CD14-positive monocyte (primary cell): ENCODE measurements at regions not wholly inside any gene's neighbourhood (a gene's known extent, or its start where the extent isn't known, plus 50 kb on each side); places are given as distances from the start of the nearest gene placed in this dataset.

Experiments used
- DNase-seq, 3 donors: peaks; one replicate each; pipeline ENCODE4 v3.0.0-alpha.2; 2011 to 2022
- H2AFZ ChIP-seq: 2 replicates; pipeline ENCODE4 v1.6.0; 2012; ENCODE audit warnings: mild to moderate bottlenecking, low read depth, low read length, inconsistent platforms; ENCODE audit not compliant: insufficient read depth, poor library complexity, severe bottlenecking
- H3K27ac ChIP-seq, 2 donors: 1 replicate in 1 of 2; 2 replicates in 1 of 2; pipeline ENCODE4 v1.5.1; 2012 to 2013; ENCODE audit warnings: low read length in 2 of 2, control low read depth in 1 of 2, inconsistent platforms in 1 of 2, low read depth in 1 of 2, mild to moderate bottlenecking in 1 of 2
- H3K27me3 ChIP-seq, 2 donors: one replicate each; pipeline versions ENCODE4 v1.6.0 to v1.6.1; 2011 to 2013; ENCODE audit warnings: low read length in 2 of 2; ENCODE audit not compliant: control insufficient read depth in 2 of 2, insufficient read depth in 2 of 2
- H3K36me3 ChIP-seq, 2 donors: replicated peaks in 1 of 2; 1 replicate in 1 of 2; 2 replicates in 1 of 2; pipeline versions ENCODE4 v1.5.1 to v1.6.1; 2012 to 2013; ENCODE audit warnings: low read length in 2 of 2, control low read depth in 1 of 2, inconsistent platforms in 1 of 2, mild to moderate bottlenecking in 1 of 2; ENCODE audit not compliant: insufficient read depth in 2 of 2, control insufficient read depth in 1 of 2
- H3K4me1 ChIP-seq, 2 donors: 1 replicate in 1 of 2; 2 replicates in 1 of 2; pipeline versions ENCODE4 v1.5.1 to v1.6.1; 2012 to 2013; ENCODE audit warnings: low read length in 2 of 2, control low read depth in 1 of 2, inconsistent platforms in 1 of 2, mild to moderate bottlenecking in 1 of 2, moderate library complexity in 1 of 2; ENCODE audit not compliant: insufficient read depth in 2 of 2, control insufficient read depth in 1 of 2
- H3K4me2 ChIP-seq: replicated peaks from 2 replicates; pipeline ENCODE3; 2012; ENCODE audit warnings: low read length, moderate library complexity, mild to moderate bottlenecking; ENCODE audit not compliant: poor library complexity, severe bottlenecking; ENCODE audit errors: extremely low read depth
- H3K4me3 ChIP-seq, 3 experiments: fragments of 200-600 bp in 1 of 3; sonication (generic) in 1 of 3; replicated peaks in 1 of 3; 1 replicate in 2 of 3; 2 replicates in 1 of 3; pipeline ENCODE4 v1.5.1; 2011 to 2013; ENCODE audit warnings: low read length in 3 of 3, mild to moderate bottlenecking in 3 of 3, control low read depth in 2 of 3, low read depth in 2 of 3, inconsistent platforms in 1 of 3, moderate library complexity in 1 of 3
- H3K79me2 ChIP-seq: 2 replicates; pipeline ENCODE4 v1.6.0; 2012; ENCODE audit warnings: mild to moderate bottlenecking, control low read depth, inconsistent platforms, low read length, moderate library complexity; ENCODE audit not compliant: insufficient read depth
- H3K9ac ChIP-seq: 2 replicates; pipeline ENCODE4 v1.6.0; 2017; ENCODE audit warnings: low read length, mild to moderate bottlenecking; ENCODE audit not compliant: insufficient read depth, poor library complexity, severe bottlenecking
- H3K9me3 ChIP-seq, 2 donors: replicated peaks in 1 of 2; 1 replicate in 1 of 2; 2 replicates in 1 of 2; pipeline versions ENCODE4 v1.5.1 to v1.6.1; 2012 to 2013; ENCODE audit warnings: low read length in 2 of 2, control low read depth in 1 of 2; ENCODE audit not compliant: control insufficient read depth in 1 of 2, insufficient read depth in 1 of 2
- H4K20me1 ChIP-seq: 2 replicates; pipeline ENCODE4 v1.6.0; 2012; ENCODE audit warnings: mild to moderate bottlenecking, low read length, control low read depth, moderate library complexity; ENCODE audit not compliant: insufficient read depth
- H3K27ac Mint-ChIP-seq, 7 donors: one replicate each; pipeline ENCODE4 v1.8.0; 2020; ENCODE audit warnings: mild to moderate bottlenecking in 7 of 7, mixed read lengths in 7 of 7, moderate library complexity in 6 of 7, inconsistent platforms in 2 of 7
- H3K27me3 Mint-ChIP-seq, 3 donors: one replicate each; pipeline ENCODE4 v1.8.0; 2021 to 2022; ENCODE audit warnings: low read depth in 3 of 3, mild to moderate bottlenecking in 3 of 3, mixed read lengths in 3 of 3, moderate library complexity in 3 of 3, inconsistent platforms in 1 of 3
- H3K36me3 Mint-ChIP-seq, 2 donors: one replicate each; pipeline ENCODE4 v1.8.0; 2020; ENCODE audit warnings: mixed read lengths in 2 of 2, inconsistent platforms in 1 of 2, mild to moderate bottlenecking in 1 of 2
- H3K4me1 Mint-ChIP-seq: one replicate; pipeline ENCODE4 v1.8.0; 2020; ENCODE audit warnings: mild to moderate bottlenecking, mixed read lengths
- H3K4me3 Mint-ChIP-seq, 2 donors: one replicate each; pipeline ENCODE4 v1.8.0; 2020; ENCODE audit warnings: mild to moderate bottlenecking in 2 of 2, mixed read lengths in 2 of 2, moderate library complexity in 1 of 2
- H3K9me3 Mint-ChIP-seq, 7 donors: one replicate each; pipeline ENCODE4 v1.8.0; 2020 to 2022; ENCODE audit warnings: mixed read lengths in 7 of 7, mild to moderate bottlenecking in 6 of 7, moderate library complexity in 6 of 7, inconsistent platforms in 2 of 7
- WGBS: methylation state at CpG from one replicate; pipeline ENCODE4 v1.1.5; 2013; ENCODE audit warnings: missing lambda C conversion rate; ENCODE audit not compliant: insufficient coverage; 5-methylcytosine and 5-hydroxymethylcytosine counted together
- intact Hi-C, 2 donors: fragments of 100-400 bp; cut with micrococcal nuclease; formaldehyde crosslinking; loops; one replicate each; pipeline versions ENCODE4 v1.15.0 to v1.15.1; 2023
- TF ChIP-seq, protein P1 (sequence below): fragments of 200-600 bp; IDR thresholded peaks from one replicate; pipeline ENCODE4 v1.8.0; 2022; ENCODE audit warnings: antibody characterized with exemption, mild to moderate bottlenecking

DNA sequence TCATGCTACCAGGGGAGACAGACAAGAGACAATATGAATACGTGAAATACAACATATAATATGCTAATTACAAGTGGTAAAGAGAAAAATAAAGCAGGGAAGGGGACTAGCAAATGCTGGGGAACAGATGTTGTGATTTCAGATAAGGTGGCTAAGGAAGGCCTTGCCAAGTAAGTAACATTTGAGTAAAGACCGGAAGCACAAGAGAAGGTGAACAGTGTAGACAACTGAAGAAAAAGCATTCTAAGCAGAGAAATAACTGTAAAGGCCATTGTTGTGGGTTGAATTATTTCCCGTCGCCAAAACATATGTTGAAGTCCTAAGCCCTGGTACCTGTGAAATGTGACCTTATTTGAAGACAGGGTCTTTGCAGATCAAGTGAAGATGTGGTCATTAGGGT is 63.7 kb upstream of the EED start:
- no peaks in the 10 kb centered on the region for H3K36me3 ChIP-seq
- TF ChIP-seq, protein P1, sequence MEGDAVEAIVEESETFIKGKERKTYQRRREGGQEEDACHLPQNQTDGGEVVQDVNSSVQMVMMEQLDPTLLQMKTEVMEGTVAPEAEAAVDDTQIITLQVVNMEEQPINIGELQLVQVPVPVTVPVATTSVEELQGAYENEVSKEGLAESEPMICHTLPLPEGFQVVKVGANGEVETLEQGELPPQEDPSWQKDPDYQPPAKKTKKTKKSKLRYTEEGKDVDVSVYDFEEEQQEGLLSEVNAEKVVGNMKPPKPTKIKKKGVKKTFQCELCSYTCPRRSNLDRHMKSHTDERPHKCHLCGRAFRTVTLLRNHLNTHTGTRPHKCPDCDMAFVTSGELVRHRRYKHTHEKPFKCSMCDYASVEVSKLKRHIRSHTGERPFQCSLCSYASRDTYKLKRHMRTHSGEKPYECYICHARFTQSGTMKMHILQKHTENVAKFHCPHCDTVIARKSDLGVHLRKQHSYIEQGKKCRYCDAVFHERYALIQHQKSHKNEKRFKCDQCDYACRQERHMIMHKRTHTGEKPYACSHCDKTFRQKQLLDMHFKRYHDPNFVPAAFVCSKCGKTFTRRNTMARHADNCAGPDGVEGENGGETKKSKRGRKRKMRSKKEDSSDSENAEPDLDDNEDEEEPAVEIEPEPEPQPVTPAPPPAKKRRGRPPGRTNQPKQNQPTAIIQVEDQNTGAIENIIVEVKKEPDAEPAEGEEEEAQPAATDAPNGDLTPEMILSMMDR, result no peak
- H3K27ac ChIP-seq, result peak overlapping the region in 1 of 2 donors; percentile 67
- Mint-ChIP-seq H3K27me3 (peaks cover 0 to 4% (median 0%) of the 10 kb centered on the region in 3 donors), H3K27ac (peak overlapping the region in 1 of 7 donors; percentile 57), H3K9me3 (peaks cover 0 to 1% (median 0%) of the 10 kb centered on the region in 7 donors), H3K4me1 (no peaks in the 10 kb centered on the region), H3K36me3 (peaks cover 0 to 3% of the 10 kb centered on the region in 2 donors), H3K4me3 (no peak overlapping the region)
- H3K4me1 ChIP-seq, result peaks cover 78 to 82% of the 10 kb centered on the region in 2 donors
- DNase-seq, result no peak
- H3K27me3 ChIP-seq, result no peaks in the 10 kb centered on the region
- no peaks in the 10 kb centered on the region for H3K79me2 ChIP-seq
- no peaks in the 10 kb centered on the region for H3K9me3 ChIP-seq
- WGBS, result 14% methylated on average over 3 of the region's 4 CpGs
- H3K4me3 ChIP-seq, result peak overlapping the region in 1 of 3 experiments; percentile 47
- intact Hi-C loops, result no loop called here
- H3K4me2 ChIP-seq, result peak overlapping the region; percentile 52
- H3K9ac ChIP-seq, result no peak overlapping the region
- peak overlapping the region; percentile 45 for H2AFZ ChIP-seq
- H4K20me1 ChIP-seq, result no peaks in the 10 kb centered on the region

DNA sequence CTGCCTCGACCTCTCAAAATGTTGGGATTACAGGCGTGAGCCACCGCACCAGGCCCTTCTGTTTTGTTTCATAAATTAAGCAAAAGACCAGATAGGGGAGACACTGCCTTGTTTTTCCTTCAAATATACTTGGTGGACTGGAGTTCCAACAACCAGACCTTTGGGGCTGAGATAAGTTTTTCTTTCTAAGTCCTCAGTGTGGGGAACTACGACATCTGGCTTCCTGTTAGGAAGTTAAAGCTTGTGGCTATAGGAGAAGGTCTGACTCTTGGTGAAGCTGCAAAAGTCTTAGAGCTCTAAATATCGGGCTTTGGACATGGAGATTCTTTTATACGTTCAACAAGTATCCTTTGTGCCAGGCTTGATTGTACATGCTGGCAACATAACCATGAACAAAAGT is 64.1 kb upstream of the EED start:
- H3K4me3 ChIP-seq, result peak overlapping the region in 1 of 3 experiments; percentile 47
- Mint-ChIP-seq H3K27me3 (peaks cover 0 to 4% (median 0%) of the 10 kb centered on the region in 3 donors), H3K36me3 (peaks cover 0 to 3% of the 10 kb centered on the region in 2 donors), H3K9me3 (peaks cover 0 to 1% (median 0%) of the 10 kb centered on the region in 7 donors), H3K4me3 (peak overlapping the region in 1 of 2 donors; percentile 34), H3K4me1 (no peaks in the 10 kb centered on the region), H3K27ac (peak overlapping the region in 3 of 7 donors; percentile 40 to 84 (median 57))
- H3K9me3 ChIP-seq, result no peaks in the 10 kb centered on the region
- H3K27ac ChIP-seq, result peak overlapping the region in 1 of 2 donors; percentile 67
- no peaks in the 10 kb centered on the region for H3K79me2 ChIP-seq
- no peak overlapping the region for H3K9ac ChIP-seq
- no peaks in the 10 kb centered on the region for H4K20me1 ChIP-seq
- peaks cover 80 to 84% of the 10 kb centered on the region in 2 donors for H3K4me1 ChIP-seq
- DNase-seq, result peak in 2 of 3 donors; percentile 42 to 56
- no peaks in the 10 kb centered on the region for H3K27me3 ChIP-seq
- H3K36me3 ChIP-seq, result no peaks in the 10 kb centered on the region
- intact Hi-C loops, result no loop called here
- H3K4me2 ChIP-seq, result peak overlapping the region; percentile 52
- WGBS, result 0% methylated on average over 2 of the region's 6 CpGs
- peak overlapping the region; percentile 45 for H2AFZ ChIP-seq
- TF ChIP-seq, protein P1, result no peak
